ENCODE measurements at regions not wholly inside any gene's neighbourhood (a gene's known extent, or its start where the extent isn't known, plus 50 kb on each side); places are given as distances from the start of the nearest gene placed in this dataset.
"Not testable (repeated sequence)": the region's sequence is repeated elsewhere in the genome, so short reads cannot be mapped to it uniquely, and the experiment has no call there.

DNA sequence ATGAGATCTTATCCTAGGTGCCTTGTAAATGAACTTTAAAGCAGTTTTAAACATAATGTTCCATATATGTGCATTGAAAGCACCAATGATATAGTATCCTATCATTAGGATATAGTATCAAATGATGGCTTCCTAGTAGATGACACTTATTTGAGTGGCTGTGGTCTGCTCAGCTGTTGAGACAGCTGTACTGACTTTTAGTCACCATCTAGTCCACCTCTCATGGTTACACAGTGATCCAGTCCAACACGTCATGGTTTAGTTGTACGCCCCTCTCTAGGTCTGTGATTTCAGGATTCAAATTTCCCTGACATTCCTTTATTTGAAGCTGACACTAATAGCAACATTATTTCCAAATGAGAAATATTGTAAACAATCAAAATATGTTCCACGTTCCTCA, 127.3 kb upstream of the TUT7 start:
- H3K9me3 Mint-ChIP-seq, result peaks cover 2 to 13% (median 7%) of the 10 kb centered on the region in 7 donors
- no peak overlapping the region for H3K4me3 Mint-ChIP-seq
- Histone ChIP-seq H3K27me3 (ENCODE audit: control insufficient read depth in 2 of 2, insufficient read depth in 2 of 2, low read length in 2 of 2) (no peaks in the 10 kb centered on the region), H3K36me3 (replicated peaks in 1 of 2; ENCODE audit: control insufficient read depth in 1 of 2, insufficient read depth in 2 of 2, low read length in 2 of 2) (no peaks in the 10 kb centered on the region), H3K4me2 (replicated peaks; ENCODE audit: extremely low read depth, low read length, poor library complexity, severe bottlenecking) (no peak overlapping the region), H4K20me1 (ENCODE audit: insufficient read depth, low read length) (no peaks in the 10 kb centered on the region), H3K9me3 (replicated peaks in 1 of 2; ENCODE audit: control insufficient read depth in 1 of 2, insufficient read depth in 1 of 2, low read length in 2 of 2) (peaks cover 0 to 7% of the 10 kb centered on the region in 2 donors), H3K27ac (ENCODE audit: low read depth in 1 of 2, low read length in 2 of 2) (no peak overlapping the region), H3K4me3 (replicated peaks in 1 of 3; ENCODE audit: low read depth in 2 of 3, low read length in 3 of 3) (no peak overlapping the region), H3K4me1 (ENCODE audit: control insufficient read depth in 1 of 2, insufficient read depth in 2 of 2, low read length in 2 of 2) (peaks cover 14 to 16% of the 10 kb centered on the region in 2 donors), H3K9ac (ENCODE audit: insufficient read depth, low read length, poor library complexity, severe bottlenecking) (no peak overlapping the region), H3K79me2 (ENCODE audit: insufficient read depth, low read length) (no peaks in the 10 kb centered on the region), H2AFZ (ENCODE audit: insufficient read depth, low read depth, low read length, poor library complexity, severe bottlenecking) (no peak overlapping the region)
- 100% methylated on average over 1 of the region's 3 CpGs for WGBS (ENCODE audit: insufficient coverage)
- intact Hi-C loops (cut with micrococcal nuclease), result no loop called here
- peaks cover 0 to 2% (median 0%) of the 10 kb centered on the region in 3 donors for H3K27me3 Mint-ChIP-seq (ENCODE audit: low read depth in 3 of 3)
- H3K4me1 Mint-ChIP-seq, result peaks cover 12% of the 10 kb centered on the region
- peaks cover 0 to 2% of the 10 kb centered on the region in 2 donors for H3K36me3 Mint-ChIP-seq
- no peak overlapping the region for H3K27ac Mint-ChIP-seq
- no peak for DNase-seq
- TF ChIP-seq, protein P1, sequence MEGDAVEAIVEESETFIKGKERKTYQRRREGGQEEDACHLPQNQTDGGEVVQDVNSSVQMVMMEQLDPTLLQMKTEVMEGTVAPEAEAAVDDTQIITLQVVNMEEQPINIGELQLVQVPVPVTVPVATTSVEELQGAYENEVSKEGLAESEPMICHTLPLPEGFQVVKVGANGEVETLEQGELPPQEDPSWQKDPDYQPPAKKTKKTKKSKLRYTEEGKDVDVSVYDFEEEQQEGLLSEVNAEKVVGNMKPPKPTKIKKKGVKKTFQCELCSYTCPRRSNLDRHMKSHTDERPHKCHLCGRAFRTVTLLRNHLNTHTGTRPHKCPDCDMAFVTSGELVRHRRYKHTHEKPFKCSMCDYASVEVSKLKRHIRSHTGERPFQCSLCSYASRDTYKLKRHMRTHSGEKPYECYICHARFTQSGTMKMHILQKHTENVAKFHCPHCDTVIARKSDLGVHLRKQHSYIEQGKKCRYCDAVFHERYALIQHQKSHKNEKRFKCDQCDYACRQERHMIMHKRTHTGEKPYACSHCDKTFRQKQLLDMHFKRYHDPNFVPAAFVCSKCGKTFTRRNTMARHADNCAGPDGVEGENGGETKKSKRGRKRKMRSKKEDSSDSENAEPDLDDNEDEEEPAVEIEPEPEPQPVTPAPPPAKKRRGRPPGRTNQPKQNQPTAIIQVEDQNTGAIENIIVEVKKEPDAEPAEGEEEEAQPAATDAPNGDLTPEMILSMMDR (IDR thresholded peaks at IDR 0.05), result no peak

DNA sequence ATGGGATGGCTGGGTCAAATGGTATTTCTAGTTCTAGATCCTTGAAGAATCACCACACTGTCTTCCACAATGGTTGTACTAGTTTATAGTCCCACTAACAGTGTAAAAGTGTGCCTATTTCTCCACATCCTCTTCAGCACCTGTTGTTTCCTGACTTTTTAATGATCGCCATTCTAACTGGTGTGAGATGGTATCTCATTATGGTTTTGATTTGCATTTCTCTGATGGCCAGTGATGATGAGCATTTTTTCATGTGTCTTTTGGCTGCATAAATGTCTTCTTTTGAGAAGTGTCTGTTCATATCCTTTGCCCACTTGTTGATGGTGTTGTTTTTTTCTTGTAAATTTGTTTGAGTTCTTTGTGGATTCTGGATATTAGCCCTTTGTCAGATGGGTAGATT, 121.0 kb upstream of the TUT7 start:
- H3K27me3 ChIP-seq (ENCODE audit: control insufficient read depth in 2 of 2, insufficient read depth in 2 of 2, low read length in 2 of 2); DNase-seq; H4K20me1 ChIP-seq (ENCODE audit: insufficient read depth, low read length); H3K9ac ChIP-seq (ENCODE audit: insufficient read depth, low read length, poor library complexity, severe bottlenecking); H3K27ac Mint-ChIP-seq; H3K27ac ChIP-seq (ENCODE audit: low read depth in 1 of 2, low read length in 2 of 2); H3K79me2 ChIP-seq (ENCODE audit: insufficient read depth, low read length); H3K27me3 Mint-ChIP-seq (ENCODE audit: low read depth in 3 of 3); intact Hi-C loops (cut with micrococcal nuclease); H3K4me3 ChIP-seq (replicated peaks in 1 of 3; ENCODE audit: low read depth in 2 of 3, low read length in 3 of 3); H3K4me1 ChIP-seq (ENCODE audit: control insufficient read depth in 1 of 2, insufficient read depth in 2 of 2, low read length in 2 of 2); H3K36me3 ChIP-seq (replicated peaks in 1 of 2; ENCODE audit: control insufficient read depth in 1 of 2, insufficient read depth in 2 of 2, low read length in 2 of 2); H3K9me3 ChIP-seq (replicated peaks in 1 of 2; ENCODE audit: control insufficient read depth in 1 of 2, insufficient read depth in 1 of 2, low read length in 2 of 2); H3K4me3 Mint-ChIP-seq; H3K4me1 Mint-ChIP-seq; H3K36me3 Mint-ChIP-seq; H3K4me2 ChIP-seq (replicated peaks; ENCODE audit: extremely low read depth, low read length, poor library complexity, severe bottlenecking); H2AFZ ChIP-seq (ENCODE audit: insufficient read depth, low read depth, low read length, poor library complexity, severe bottlenecking): not testable (repeated sequence)
- H3K9me3 Mint-ChIP-seq, result peaks cover 0 to 10% (median 2%) of the 10 kb centered on the region in 7 donors
- no CpG with 5 or more reads among the region's 1 CpG for WGBS (ENCODE audit: insufficient coverage)

Data from CD14-positive monocyte (primary cell).